Subcutaneous abdominal adipose tissue (tissue), 5 donors: ENCODE measurements at regions not wholly inside any gene's neighbourhood (a gene's known extent, or its start where the extent isn't known, plus 50 kb on each side); places are given as distances from the start of the nearest gene placed in this dataset.
"Not testable (repeated sequence)": the region's sequence is repeated elsewhere in the genome, so short reads cannot be mapped to it uniquely, and the experiment has no call there.

Experiments
- H3K27ac ChIP-seq: one replicate; pipeline ENCODE4 v1.7.0; 2013; ENCODE audit warnings: low read depth, mild to moderate bottlenecking, inconsistent platforms, low read length, moderate library complexity
- H3K27me3 ChIP-seq, 5 donors: one replicate each; pipeline ENCODE4 v1.7.0; 2013; ENCODE audit warnings: low read length in 5 of 5, inconsistent platforms in 1 of 5; ENCODE audit not compliant: control insufficient read depth in 5 of 5, insufficient read depth in 4 of 5
- H3K36me3 ChIP-seq, 5 donors: one replicate each; pipeline ENCODE4 v1.7.0; 2013; ENCODE audit warnings: low read length in 5 of 5; ENCODE audit not compliant: control insufficient read depth in 5 of 5, insufficient read depth in 5 of 5
- H3K4me1 ChIP-seq, 5 donors: one replicate each; pipeline ENCODE4 v1.7.0; 2013; ENCODE audit warnings: low read length in 5 of 5, mild to moderate bottlenecking in 3 of 5, moderate library complexity in 1 of 5; ENCODE audit not compliant: control insufficient read depth in 5 of 5, insufficient read depth in 5 of 5
- H3K4me3 ChIP-seq, 5 donors: one replicate each; pipeline ENCODE4 v1.7.0; 2013; ENCODE audit warnings: low read length in 5 of 5, low read depth in 1 of 5
- H3K9ac ChIP-seq, 5 donors: one replicate each; pipeline ENCODE4 v1.7.0; 2013; ENCODE audit warnings: low read length in 5 of 5, mild to moderate bottlenecking in 4 of 5, moderate library complexity in 3 of 5
- H3K9me3 ChIP-seq, 5 donors: one replicate each; pipeline ENCODE4 v1.7.0; 2013; ENCODE audit warnings: low read length in 5 of 5; ENCODE audit not compliant: control insufficient read depth in 5 of 5
- donor health status: healthy.
- donor health status: healthy.
- donor health status: healthy.
- donor health status: healthy.
- donor health status: healthy.

GRCh38 chr21:9690981-9691380, 830.4 kb upstream of the TPTE start:
- not testable (repeated sequence) for H3K9ac ChIP-seq, H3K36me3 ChIP-seq, H3K4me1 ChIP-seq, H3K27me3 ChIP-seq, H3K9me3 ChIP-seq, H3K27ac ChIP-seq, H3K4me3 ChIP-seq

- H3K27me3 ChIP-seq, H3K9me3 ChIP-seq, H3K36me3 ChIP-seq, H3K4me1 ChIP-seq, H3K9ac ChIP-seq, H3K27ac ChIP-seq, H3K4me3 ChIP-seq: not testable (repeated sequence)
Observed at GRCh38 chr21:9695759-9696158, 825.6 kb upstream of the TPTE start.

- not testable (repeated sequence) for H3K27ac ChIP-seq, H3K4me1 ChIP-seq, H3K27me3 ChIP-seq, H3K36me3 ChIP-seq, H3K9me3 ChIP-seq, H3K4me3 ChIP-seq, H3K9ac ChIP-seq
Observed at GRCh38 chr21:9697751-9698150, 823.6 kb upstream of the TPTE start.

GRCh38 chr21:9705016-9705415, 816.4 kb upstream of the TPTE start:
- not testable (repeated sequence) for H3K4me3 ChIP-seq, H3K4me1 ChIP-seq, H3K36me3 ChIP-seq, H3K9me3 ChIP-seq, H3K9ac ChIP-seq, H3K27ac ChIP-seq, H3K27me3 ChIP-seq

GRCh38 chr21:9705455-9705854, 815.9 kb upstream of the TPTE start:
- H3K36me3 ChIP-seq, H3K27me3 ChIP-seq, H3K27ac ChIP-seq, H3K9ac ChIP-seq, H3K4me1 ChIP-seq, H3K9me3 ChIP-seq, H3K4me3 ChIP-seq: not testable (repeated sequence)

- not testable (repeated sequence) for H3K36me3 ChIP-seq, H3K27ac ChIP-seq, H3K9me3 ChIP-seq, H3K27me3 ChIP-seq, H3K4me1 ChIP-seq, H3K4me3 ChIP-seq, H3K9ac ChIP-seq
Observed at GRCh38 chr21:9724542-9724941, 796.8 kb upstream of the TPTE start.

GRCh38 chr21:9727187-9727586, 794.2 kb upstream of the TPTE start:
- not testable (repeated sequence) for H3K4me1 ChIP-seq, H3K9ac ChIP-seq, H3K36me3 ChIP-seq, H3K4me3 ChIP-seq, H3K27me3 ChIP-seq, H3K27ac ChIP-seq, H3K9me3 ChIP-seq

GRCh38 chr21:9728219-9728992, 793.0 kb upstream of the TPTE start:
- not testable (repeated sequence) for H3K27me3 ChIP-seq, H3K9ac ChIP-seq, H3K4me1 ChIP-seq, H3K27ac ChIP-seq, H3K9me3 ChIP-seq, H3K36me3 ChIP-seq, H3K4me3 ChIP-seq

- no peak overlapping the region for H3K27ac ChIP-seq
- H3K4me1 ChIP-seq, result no peaks in the 10 kb centered on the region
- H3K27me3 ChIP-seq, result no peaks in the 10 kb centered on the region
- peaks cover 3 to 16% (median 11%) of the 10 kb centered on the region in 5 donors for H3K9me3 ChIP-seq
- H3K36me3 ChIP-seq, result no peaks in the 10 kb centered on the region
- no peak overlapping the region for H3K9ac ChIP-seq
- H3K4me3 ChIP-seq, result no peak overlapping the region
Observed at GRCh38 chr21:9730866-9731265, 790.5 kb upstream of the TPTE start.

- H3K36me3 ChIP-seq, H3K4me3 ChIP-seq, H3K4me1 ChIP-seq, H3K27me3 ChIP-seq, H3K9ac ChIP-seq, H3K27ac ChIP-seq: not testable (repeated sequence)
- peaks cover 3 to 18% (median 11%) of the 10 kb centered on the region in 5 donors for H3K9me3 ChIP-seq
Observed at GRCh38 chr21:9731317-9731716, 790.1 kb upstream of the TPTE start.

- not testable (repeated sequence) for H3K9ac ChIP-seq, H3K36me3 ChIP-seq, H3K27me3 ChIP-seq, H3K4me3 ChIP-seq, H3K4me1 ChIP-seq, H3K27ac ChIP-seq
- H3K9me3 ChIP-seq, result peaks cover 3 to 24% (median 17%) of the 10 kb centered on the region in 5 donors
Observed at GRCh38 chr21:9732605-9733004, 788.8 kb upstream of the TPTE start.
